H1 (cell line): ENCODE measurements at regions not wholly inside any gene's neighbourhood (a gene's known extent, or its start where the extent isn't known, plus 50 kb on each side); places are given as distances from the start of the nearest gene placed in this dataset.

ENCODE experiments used
- ASH2L ChIP-seq: fragments of 200-600, 300-600 bp; sonication (generic); IDR thresholded peaks from one replicate; pipeline ENCODE4 v1.7.1; 2017; ENCODE audit warnings: low read length
- CBX5 ChIP-seq: fragments of 300-800, 300-1000 bp; sonication (generic); IDR thresholded peaks from 2 replicates; pipeline ENCODE4 v1.7.1; 2016; ENCODE audit warnings: antibody characterized with exemption, low read length, low read depth
- CEBPB ChIP-seq: IDR thresholded peaks from 2 replicates; pipeline ENCODE4 v1.6.1; 2012; ENCODE audit warnings: low read depth, low read length
- HDAC2 ChIP-seq, 2 experiments: fragments of 300-600 bp in 1 of 2; sonication (generic) in 1 of 2; IDR thresholded peaks; 2 replicates each; pipeline ENCODE4 v1.6.1; 2011 to 2012; ENCODE audit warnings: low read depth in 2 of 2, low read length in 2 of 2, mild to moderate bottlenecking in 2 of 2, moderate library complexity in 2 of 2, borderline replicate concordance in 1 of 2, inconsistent platforms in 1 of 2
- KDM4A ChIP-seq: IDR thresholded peaks from one replicate; pipeline ENCODE4 v1.7.1; 2012; ENCODE audit warnings: low read depth, mild to moderate bottlenecking, moderate library complexity, low read length, inconsistent platforms; ENCODE audit not compliant: severe bottlenecking
- SUZ12 ChIP-seq: fragments of 200-600 bp; sonication (generic); IDR thresholded peaks from 2 replicates; pipeline ENCODE4 v1.6.1; 2012; ENCODE audit warnings: mild to moderate bottlenecking, inconsistent platforms, low read length, moderate library complexity, mixed read lengths
- TF ChIP-seq, protein P1 (sequence below): fragments of 300-600 bp; sonication (generic); IDR thresholded peaks from 2 replicates; pipeline ENCODE4 v1.7.1; 2012; ENCODE audit warnings: low read length, moderate library complexity, mild to moderate bottlenecking, inconsistent platforms; ENCODE audit not compliant: insufficient replicate concordance
- TF ChIP-seq, protein P2 (sequence below): IDR thresholded peaks from 2 replicates; pipeline ENCODE4 v1.6.1; 2012; ENCODE audit warnings: low read length, inconsistent platforms

GRCh38 chr2:221276601-221277000 lies 295.5 kb downstream of the EPHA4 start (continued):
- TF ChIP-seq, protein P1, sequence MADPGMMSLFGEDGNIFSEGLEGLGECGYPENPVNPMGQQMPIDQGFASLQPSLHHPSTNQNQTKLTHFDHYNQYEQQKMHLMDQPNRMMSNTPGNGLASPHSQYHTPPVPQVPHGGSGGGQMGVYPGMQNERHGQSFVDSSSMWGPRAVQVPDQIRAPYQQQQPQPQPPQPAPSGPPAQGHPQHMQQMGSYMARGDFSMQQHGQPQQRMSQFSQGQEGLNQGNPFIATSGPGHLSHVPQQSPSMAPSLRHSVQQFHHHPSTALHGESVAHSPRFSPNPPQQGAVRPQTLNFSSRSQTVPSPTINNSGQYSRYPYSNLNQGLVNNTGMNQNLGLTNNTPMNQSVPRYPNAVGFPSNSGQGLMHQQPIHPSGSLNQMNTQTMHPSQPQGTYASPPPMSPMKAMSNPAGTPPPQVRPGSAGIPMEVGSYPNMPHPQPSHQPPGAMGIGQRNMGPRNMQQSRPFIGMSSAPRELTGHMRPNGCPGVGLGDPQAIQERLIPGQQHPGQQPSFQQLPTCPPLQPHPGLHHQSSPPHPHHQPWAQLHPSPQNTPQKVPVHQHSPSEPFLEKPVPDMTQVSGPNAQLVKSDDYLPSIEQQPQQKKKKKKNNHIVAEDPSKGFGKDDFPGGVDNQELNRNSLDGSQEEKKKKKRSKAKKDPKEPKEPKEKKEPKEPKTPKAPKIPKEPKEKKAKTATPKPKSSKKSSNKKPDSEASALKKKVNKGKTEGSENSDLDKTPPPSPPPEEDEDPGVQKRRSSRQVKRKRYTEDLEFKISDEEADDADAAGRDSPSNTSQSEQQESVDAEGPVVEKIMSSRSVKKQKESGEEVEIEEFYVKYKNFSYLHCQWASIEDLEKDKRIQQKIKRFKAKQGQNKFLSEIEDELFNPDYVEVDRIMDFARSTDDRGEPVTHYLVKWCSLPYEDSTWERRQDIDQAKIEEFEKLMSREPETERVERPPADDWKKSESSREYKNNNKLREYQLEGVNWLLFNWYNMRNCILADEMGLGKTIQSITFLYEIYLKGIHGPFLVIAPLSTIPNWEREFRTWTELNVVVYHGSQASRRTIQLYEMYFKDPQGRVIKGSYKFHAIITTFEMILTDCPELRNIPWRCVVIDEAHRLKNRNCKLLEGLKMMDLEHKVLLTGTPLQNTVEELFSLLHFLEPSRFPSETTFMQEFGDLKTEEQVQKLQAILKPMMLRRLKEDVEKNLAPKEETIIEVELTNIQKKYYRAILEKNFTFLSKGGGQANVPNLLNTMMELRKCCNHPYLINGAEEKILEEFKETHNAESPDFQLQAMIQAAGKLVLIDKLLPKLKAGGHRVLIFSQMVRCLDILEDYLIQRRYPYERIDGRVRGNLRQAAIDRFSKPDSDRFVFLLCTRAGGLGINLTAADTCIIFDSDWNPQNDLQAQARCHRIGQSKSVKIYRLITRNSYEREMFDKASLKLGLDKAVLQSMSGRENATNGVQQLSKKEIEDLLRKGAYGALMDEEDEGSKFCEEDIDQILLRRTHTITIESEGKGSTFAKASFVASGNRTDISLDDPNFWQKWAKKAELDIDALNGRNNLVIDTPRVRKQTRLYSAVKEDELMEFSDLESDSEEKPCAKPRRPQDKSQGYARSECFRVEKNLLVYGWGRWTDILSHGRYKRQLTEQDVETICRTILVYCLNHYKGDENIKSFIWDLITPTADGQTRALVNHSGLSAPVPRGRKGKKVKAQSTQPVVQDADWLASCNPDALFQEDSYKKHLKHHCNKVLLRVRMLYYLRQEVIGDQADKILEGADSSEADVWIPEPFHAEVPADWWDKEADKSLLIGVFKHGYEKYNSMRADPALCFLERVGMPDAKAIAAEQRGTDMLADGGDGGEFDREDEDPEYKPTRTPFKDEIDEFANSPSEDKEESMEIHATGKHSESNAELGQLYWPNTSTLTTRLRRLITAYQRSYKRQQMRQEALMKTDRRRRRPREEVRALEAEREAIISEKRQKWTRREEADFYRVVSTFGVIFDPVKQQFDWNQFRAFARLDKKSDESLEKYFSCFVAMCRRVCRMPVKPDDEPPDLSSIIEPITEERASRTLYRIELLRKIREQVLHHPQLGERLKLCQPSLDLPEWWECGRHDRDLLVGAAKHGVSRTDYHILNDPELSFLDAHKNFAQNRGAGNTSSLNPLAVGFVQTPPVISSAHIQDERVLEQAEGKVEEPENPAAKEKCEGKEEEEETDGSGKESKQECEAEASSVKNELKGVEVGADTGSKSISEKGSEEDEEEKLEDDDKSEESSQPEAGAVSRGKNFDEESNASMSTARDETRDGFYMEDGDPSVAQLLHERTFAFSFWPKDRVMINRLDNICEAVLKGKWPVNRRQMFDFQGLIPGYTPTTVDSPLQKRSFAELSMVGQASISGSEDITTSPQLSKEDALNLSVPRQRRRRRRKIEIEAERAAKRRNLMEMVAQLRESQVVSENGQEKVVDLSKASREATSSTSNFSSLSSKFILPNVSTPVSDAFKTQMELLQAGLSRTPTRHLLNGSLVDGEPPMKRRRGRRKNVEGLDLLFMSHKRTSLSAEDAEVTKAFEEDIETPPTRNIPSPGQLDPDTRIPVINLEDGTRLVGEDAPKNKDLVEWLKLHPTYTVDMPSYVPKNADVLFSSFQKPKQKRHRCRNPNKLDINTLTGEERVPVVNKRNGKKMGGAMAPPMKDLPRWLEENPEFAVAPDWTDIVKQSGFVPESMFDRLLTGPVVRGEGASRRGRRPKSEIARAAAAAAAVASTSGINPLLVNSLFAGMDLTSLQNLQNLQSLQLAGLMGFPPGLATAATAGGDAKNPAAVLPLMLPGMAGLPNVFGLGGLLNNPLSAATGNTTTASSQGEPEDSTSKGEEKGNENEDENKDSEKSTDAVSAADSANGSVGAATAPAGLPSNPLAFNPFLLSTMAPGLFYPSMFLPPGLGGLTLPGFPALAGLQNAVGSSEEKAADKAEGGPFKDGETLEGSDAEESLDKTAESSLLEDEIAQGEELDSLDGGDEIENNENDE, result no peak
- TF ChIP-seq SUZ12 (no peak), KDM4A (no peak), HDAC2 (IDR thresholded peaks at IDR 0.05; ENCODE audit: borderline replicate concordance in 1 of 2, low read depth in 2 of 2, low read length in 2 of 2) (no peak), CBX5 (no peak), ASH2L (no peak), CEBPB (no peak)
- TF ChIP-seq, protein P2, sequence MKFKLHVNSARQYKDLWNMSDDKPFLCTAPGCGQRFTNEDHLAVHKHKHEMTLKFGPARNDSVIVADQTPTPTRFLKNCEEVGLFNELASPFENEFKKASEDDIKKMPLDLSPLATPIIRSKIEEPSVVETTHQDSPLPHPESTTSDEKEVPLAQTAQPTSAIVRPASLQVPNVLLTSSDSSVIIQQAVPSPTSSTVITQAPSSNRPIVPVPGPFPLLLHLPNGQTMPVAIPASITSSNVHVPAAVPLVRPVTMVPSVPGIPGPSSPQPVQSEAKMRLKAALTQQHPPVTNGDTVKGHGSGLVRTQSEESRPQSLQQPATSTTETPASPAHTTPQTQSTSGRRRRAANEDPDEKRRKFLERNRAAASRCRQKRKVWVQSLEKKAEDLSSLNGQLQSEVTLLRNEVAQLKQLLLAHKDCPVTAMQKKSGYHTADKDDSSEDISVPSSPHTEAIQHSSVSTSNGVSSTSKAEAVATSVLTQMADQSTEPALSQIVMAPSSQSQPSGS, result no peak
